ENCODE measurements at regions not wholly inside any gene's neighbourhood (a gene's known extent, or its start where the extent isn't known, plus 50 kb on each side); places are given as distances from the start of the nearest gene placed in this dataset.

GRCh38 chr17:56648321-56648720, 54.8 kb downstream of the NOG start:
- no peak for DNase-seq (ENCODE audit: low read depth in 3 of 3)

- no peak for DNase-seq (ENCODE audit: low read depth in 3 of 3)
Measured at GRCh38 chr17:56648806-56649205, 55.3 kb downstream of the NOG start.

GRCh38 chr17:56652628-56653027, 59.1 kb downstream of the NOG start:
- no peak for DNase-seq (ENCODE audit: low read depth in 3 of 3)

GRCh38 chr17:56653877-56654276, 60.4 kb downstream of the NOG start:
- peak; percentile 32 to 43 (median 32) for DNase-seq (ENCODE audit: low read depth in 3 of 3)

GRCh38 chr17:56656701-56657327, 63.3 kb downstream of the NOG start:
- no peak for DNase-seq (ENCODE audit: low read depth in 3 of 3)

GRCh38 chr17:56658648-56659047, 65.1 kb downstream of the NOG start:
- no peak for DNase-seq (ENCODE audit: low read depth in 3 of 3)

- no peak for DNase-seq (ENCODE audit: low read depth in 3 of 3)
Measured at GRCh38 chr17:56659622-56660021, 66.1 kb downstream of the NOG start.

- no peak for DNase-seq (ENCODE audit: low read depth in 3 of 3)
Measured at GRCh38 chr17:56661906-56662305, 68.4 kb downstream of the NOG start.

GRCh38 chr17:56665864-56666263, 72.4 kb downstream of the NOG start:
- DNase-seq (ENCODE audit: low read depth in 3 of 3): no peak

GRCh38 chr17:56667925-56668458, 74.5 kb downstream of the NOG start:
- DNase-seq (ENCODE audit: low read depth in 3 of 3): no peak

- DNase-seq (ENCODE audit: low read depth in 3 of 3): no peak
Measured at GRCh38 chr17:56672195-56672594, 78.7 kb downstream of the NOG start.

GRCh38 chr17:56674401-56674925, 81.0 kb downstream of the NOG start:
- DNase-seq (ENCODE audit: low read depth in 3 of 3): no peak

GRCh38 chr17:56675876-56676660, 82.6 kb downstream of the NOG start:
- no peak for DNase-seq (ENCODE audit: low read depth in 3 of 3)

- no peak for DNase-seq (ENCODE audit: low read depth in 3 of 3)
Measured at GRCh38 chr17:56676810-56677209, 83.3 kb downstream of the NOG start.

GRCh38 chr17:56678249-56679114, 85.0 kb downstream of the NOG start:
- no peak for DNase-seq (ENCODE audit: low read depth in 3 of 3)

- DNase-seq (ENCODE audit: low read depth in 3 of 3): no peak
Measured at GRCh38 chr17:56679115-56679776, 85.7 kb downstream of the NOG start.

- DNase-seq (ENCODE audit: low read depth in 3 of 3): no peak
Measured at GRCh38 chr17:56679777-56680422, 86.4 kb downstream of the NOG start.

GRCh38 chr17:56680676-56681075, 87.2 kb downstream of the NOG start:
- no peak for DNase-seq (ENCODE audit: low read depth in 3 of 3)

- DNase-seq (ENCODE audit: low read depth in 3 of 3): no peak
Measured at GRCh38 chr17:56681561-56682266, 88.2 kb downstream of the NOG start.

GRCh38 chr17:56688151-56688550, 94.7 kb downstream of the NOG start:
- DNase-seq (ENCODE audit: low read depth in 3 of 3): no peak

All from stimulated activated CD4-positive, alpha-beta T cell treated with anti-CD3 and anti-CD28 coated beads, TNF-alpha, amount 100 ng/mL, for 48 hours (primary cell).